AG08396 (cell line): ENCODE measurements at regions not wholly inside any gene's neighbourhood (a gene's known extent, or its start where the extent isn't known, plus 50 kb on each side); places are given as distances from the start of the nearest gene placed in this dataset.
"Not testable (repeated sequence)": the region's sequence is repeated elsewhere in the genome, so short reads cannot be mapped to it uniquely, and the experiment has no call there.

Source experiments
- DNase-seq: peaks from one replicate; pipeline ENCODE4 v3.0.0; 2012; ENCODE audit warnings: low spot score, mixed read lengths

DNA sequence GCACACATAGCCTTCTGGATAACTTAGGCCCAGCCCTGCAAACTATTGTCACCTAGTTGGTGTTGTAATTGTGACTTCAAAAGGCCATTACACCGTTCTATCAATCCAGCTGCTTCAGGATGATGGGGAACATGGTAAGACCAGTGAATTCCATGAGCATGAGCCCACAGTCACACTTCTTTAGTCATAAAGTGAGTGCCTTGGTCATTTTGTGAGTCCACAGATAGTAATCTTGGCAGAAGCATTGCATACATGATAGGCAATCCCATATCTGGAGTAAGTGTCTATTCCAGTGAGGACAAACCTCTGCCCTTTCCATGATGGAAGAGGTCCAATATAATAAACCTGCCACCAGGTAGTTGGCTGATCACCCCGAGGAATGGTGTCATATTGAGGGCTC is 94.5 kb upstream of the RAI14 start:
- DNase-seq, result not testable (repeated sequence)

DNA sequence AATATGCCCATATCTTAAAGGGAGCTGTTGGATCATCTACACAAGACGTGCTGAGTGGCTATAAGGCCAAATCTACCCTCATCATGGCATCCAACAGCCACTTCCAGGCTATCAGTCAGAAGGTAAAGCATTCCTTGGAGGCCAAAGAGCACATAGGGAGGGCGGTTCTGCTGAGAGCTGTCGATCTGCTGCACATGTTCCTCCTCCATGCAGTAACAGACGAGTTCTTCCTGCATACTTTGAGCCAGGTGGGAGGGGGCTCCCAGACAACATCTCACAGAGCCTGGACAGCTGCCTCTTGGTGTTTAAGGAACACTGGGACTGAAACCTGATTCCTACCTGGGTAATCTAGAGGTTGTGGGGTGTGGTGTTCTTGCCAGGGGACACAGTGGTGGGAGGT is 93.3 kb upstream of the RAI14 start:
- no peak for DNase-seq

GRCh38 chr5:34563269-34563668 is 92.9 kb upstream of the RAI14 start:
- DNase-seq, result no peak

DNA sequence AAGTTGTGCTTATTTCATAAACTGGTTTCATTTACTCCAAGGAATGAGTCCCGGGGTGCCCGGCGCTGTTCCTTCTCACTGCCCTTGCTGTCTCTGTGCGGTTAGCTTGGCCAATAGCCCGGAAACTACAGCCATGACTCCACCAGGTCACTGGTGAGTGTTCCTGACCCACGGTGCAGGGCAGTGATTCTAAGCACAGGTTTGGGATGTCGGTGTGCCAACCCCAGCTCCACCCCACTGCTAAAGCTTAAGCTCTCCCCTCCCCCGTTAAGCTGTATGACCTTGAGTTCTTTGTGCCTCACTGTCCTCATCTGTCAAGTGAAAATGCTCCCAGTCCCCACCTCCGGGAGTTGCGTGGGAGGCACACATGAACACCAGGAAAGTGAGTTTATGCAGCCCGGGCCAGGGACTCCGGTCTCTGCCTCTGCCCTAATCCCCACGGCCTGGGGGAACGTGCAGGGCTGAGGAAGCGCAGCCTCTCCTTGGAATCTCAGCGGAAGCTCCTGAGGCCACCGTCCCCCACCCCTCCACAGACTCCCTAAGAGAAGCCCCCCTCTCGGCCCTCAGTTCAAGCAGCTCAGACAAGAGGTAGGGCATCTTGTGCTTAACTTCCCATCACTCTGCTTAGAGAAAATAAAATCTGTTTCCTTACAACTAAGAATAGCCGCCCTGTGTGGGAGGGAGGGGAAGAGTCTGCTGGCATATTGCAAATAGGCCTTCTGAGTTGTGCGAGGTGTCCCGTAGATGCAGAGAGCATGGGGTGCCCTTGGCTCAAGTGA is 92.0 kb upstream of the RAI14 start:
- peak; percentile 26 for DNase-seq

GRCh38 chr5:34564710-34565235 is 91.4 kb upstream of the RAI14 start:
- DNase-seq, result no peak

DNA sequence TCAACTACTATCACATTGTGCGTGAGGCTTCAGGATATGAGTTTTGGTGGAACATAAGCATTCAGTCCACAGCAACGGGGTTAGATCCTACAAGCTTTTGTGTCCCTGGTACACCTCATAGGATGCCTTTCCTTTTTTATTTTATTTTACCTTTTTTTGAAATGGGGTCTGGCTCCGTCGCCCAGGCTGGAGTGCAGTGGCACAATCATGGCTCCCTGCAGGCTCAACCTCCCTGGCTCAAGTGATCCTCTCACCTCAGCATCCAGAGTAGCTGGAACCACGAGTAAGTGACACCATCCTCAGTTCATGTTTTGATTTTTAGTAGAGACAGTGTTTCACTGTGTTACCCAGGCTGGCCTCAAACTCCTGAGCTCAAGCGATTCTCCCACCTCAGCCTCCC is 86.0 kb upstream of the RAI14 start:
- no peak for DNase-seq

DNA sequence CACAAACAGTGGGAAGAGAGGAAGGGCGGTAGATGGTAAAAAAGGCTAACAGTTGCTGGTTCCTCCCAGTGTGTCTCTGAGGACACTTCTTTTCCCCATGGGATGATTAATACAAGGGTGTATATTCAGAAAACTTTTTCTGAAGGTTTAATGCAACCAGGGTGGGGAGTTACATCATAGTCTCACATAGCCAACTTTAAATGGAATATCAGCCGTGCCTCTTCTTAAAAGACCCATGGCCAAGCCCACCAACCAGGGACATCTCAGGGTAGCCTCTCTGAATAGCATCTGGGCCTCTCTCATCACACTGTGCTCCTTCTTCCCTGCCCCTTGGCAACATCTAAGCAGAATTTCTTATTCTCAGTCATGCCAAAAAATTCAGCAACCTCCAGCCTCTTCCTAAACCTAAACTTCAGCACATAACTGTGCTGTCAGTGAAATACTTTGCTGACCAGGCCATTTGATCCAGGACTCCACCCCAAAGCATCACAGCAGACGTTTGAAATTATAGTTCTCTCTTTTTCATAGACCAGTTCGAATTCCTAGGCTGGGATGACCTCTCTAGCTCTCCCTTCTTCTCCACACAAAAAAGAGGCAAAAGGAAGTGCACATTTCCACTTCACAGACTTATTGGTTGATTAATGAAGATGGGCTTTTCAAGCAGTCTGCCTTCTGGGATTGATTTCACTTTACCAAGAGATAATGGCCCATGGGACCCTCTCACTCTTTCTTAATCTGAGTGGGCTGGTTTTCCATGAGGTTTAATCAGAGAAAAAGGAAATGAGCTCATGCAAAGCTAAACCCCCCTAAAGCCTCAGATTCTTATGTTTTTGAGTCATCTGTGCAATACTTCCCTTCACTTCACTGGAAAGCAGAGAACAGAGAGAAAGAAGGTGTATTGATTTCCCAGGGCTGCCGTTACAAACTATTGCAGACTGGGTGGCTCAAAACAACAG is 85.1 kb upstream of the RAI14 start:
- DNase-seq, result peak; percentile 51

DNA sequence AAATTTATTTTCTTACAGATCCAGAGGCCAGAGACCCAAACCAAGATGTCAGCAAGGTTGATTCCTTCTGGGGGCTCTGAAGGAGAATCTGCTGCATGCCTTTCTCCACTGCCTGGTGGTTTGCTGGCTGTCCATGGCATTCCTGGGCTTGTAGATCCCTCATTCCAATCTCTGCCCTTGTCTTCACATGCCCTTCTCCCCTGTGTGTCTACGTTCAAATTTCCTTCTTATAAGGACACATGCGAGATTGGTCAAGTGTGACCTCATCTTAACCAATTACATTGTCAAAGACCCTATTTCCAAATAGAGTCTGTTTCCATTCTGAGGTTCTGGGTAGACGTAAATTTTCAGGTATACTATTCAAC is 84.5 kb upstream of the RAI14 start:
- no peak for DNase-seq

DNA sequence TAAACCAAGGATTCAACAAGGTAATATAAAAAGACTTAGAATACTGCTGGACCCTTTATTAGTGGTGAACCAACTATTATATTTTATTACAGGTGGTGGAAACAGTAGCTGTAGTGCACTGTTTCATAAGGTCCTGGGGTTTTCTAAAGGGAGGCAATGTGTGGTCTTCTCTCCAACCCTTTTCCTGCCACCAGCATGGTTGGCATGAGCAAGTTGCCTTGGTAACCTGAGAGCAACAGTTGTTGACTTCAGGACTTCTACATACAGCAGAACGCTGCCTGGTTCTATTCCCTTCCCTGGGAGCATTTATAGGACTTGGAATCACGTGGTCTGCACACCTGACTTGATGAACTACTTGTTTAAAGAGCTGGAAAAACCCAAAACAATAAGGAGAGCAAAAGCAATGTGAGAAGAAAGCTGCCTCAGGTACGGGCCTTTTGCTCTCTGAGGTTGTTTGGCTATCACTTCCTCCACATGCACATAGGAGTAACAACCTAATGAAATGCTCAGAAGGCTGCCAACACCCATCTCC is 81.1 kb upstream of the RAI14 start:
- no peak for DNase-seq

- DNase-seq, result no peak
These were observed 79.0 kb upstream of the RAI14 start for GRCh38 chr5:34576891-34577666.

DNA sequence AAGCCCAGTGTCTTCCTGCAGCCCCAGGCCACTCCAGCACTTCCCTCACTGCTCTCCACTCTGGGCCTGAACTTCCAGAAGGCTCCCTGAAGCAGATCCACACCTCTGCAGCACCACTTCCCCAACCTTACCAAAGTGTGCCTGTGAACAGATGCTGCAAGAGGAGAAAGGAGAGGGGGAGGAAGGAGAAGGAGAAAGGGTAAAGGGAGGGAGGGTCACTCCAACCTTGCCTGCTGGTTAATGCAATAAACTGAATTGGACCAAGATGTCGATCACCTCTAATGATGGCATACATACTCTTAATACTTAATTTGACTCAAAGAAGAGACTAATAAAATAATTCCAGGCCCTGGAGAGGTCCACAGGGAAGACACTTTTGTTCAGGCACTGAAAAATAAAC is 77.2 kb upstream of the RAI14 start:
- no peak for DNase-seq

DNA sequence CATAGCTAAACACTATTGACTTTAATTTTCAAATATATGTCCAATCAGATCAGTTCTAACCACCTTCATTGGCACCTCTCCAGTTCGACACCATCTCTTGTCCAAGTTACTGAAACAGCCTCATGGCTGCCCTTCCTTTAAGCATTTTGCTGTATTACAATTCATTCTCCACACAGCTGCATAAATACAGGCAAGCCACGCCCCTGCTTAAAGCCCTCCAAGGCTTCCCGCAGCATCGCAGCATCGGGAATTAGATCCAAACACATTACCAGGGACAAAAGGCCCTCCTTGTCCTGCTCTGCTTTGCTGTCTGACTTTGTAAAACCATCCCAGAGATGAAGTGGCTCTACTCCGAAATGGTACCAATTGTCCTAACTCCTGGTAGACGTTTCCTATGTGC is 75.1 kb upstream of the RAI14 start:
- no peak for DNase-seq

- no peak for DNase-seq
These were observed 73.8 kb upstream of the RAI14 start for GRCh38 chr5:34582371-34582770.

- DNase-seq, result no peak
These were observed 73.0 kb upstream of the RAI14 start for GRCh38 chr5:34583167-34583566.

DNA sequence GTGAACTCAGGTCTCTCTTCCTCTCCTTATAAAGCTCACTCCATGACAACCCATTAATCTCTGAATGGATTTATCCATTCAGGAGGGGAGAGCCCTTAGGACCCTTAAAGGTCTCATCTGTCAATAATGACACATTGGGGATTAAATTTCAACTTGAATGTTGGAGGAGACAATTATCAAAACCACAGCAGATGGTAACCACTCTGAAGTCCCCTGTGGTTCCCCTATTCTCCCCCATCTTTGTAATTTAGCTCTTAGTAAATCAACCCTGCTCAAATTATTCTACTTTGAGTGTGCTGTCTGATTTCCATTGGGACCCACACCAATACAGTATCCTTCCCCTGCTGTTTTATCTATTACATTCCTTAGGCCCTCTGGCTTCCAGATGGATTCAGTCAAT is 72.0 kb upstream of the RAI14 start:
- DNase-seq, result no peak

DNA sequence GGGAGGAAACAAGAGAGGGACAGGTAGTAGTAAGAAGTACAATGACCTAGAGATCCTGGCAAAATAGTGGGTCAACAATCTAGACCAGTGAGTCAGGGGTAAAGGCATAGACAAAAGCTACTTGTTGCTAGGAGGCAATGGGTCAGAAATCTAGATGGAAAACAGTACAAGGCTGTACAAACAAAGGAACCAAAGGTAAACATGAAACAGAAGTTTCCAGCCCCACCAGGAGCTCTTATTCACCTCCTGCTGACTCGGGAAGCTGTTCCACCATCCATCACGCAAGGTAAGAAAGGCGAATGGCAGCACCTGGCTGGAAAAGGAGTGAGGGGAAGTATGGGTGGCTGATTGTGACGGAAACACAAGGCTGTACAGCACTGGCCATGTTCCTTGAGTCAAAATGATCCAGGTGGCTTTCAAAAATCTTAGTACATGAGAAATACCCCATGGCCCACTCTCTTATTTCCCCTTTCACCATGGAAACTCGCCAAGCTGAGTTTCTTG is 70.5 kb upstream of the RAI14 start:
- DNase-seq, result peak; percentile 42

DNA sequence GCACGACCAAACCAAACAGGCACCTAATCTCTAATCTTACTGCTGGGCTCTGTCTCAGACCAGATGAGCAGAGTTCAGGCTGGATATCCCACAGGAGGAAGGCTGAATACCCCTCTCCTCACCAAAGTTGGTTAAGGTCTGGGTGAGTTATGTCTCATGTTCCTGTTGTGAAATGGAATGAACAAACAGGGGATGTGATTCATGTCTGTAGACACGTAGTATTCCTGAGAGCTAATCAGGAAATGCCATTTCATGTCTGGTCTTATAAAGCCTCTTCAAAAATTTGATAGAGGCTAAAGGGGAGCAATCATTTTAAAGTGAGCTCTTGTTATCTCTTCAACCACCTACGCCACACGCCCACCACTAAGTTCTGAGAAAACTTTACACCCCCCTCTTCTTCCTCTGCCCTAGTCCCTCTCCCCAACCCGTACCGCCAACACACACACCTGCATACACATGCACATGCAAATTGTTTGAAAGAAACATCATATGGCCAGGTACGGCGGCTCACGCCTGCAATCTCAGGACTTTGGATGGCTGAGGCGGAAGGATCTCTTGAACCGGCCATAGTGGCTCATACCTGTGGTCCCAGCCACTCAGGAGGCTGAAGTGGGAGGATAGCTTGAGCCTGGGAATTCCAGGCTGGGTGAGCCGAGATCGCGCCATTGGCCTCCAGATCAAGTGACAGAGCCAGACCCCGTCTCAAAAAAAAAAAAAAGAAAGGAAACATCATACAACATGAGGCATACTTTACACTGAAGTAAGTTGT is 69.8 kb upstream of the RAI14 start:
- peak; percentile 62 for DNase-seq

DNA sequence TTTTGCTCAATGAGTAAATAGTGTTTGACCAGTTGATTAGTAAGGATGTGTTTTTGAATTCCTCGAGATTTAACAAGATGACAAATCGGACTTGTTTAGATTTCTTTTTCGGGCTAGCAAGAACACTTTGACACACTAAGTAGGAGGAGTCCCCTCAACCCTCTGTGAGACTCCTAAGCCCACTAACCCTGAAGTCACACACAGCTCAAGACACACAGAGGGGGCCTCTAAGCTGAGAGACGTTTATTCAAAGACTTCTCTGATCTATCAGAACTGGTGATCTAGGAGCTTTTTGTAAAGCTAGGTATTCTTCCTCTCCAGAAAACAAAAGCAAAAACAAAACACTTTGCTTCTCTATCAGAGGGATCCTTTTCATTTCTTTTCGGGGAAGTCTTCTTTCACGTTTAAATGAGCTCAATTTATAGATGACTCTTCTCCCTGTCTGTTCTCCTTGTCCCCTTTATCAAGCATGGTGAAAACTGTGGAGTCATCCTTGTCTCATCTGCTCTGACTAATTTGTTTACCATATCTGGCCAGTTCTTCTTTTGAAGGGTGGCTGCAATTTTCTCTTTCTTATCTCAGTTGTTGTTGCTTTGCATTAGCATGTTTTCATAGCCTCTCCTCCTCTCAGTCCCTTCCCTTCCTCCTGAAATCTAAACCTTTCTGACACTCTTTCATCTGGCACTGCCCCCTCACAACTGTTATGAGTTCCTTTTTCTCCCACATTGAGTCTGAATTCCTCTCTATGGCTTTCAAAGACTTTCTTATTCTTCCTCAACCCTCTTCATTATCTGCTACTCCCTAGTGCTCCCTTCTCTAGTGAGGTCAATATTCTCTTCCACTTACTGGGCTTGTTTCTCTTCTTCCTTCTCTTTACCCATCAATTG is 68.5 kb upstream of the RAI14 start:
- peak; percentile 33 for DNase-seq

- no peak for DNase-seq
These were observed 66.3 kb upstream of the RAI14 start for GRCh38 chr5:34589832-34590231.

GRCh38 chr5:34591723-34592122 is 64.4 kb upstream of the RAI14 start:
- no peak for DNase-seq
